Prostate gland (tissue), 2 donors: ENCODE measurements at regions not wholly inside any gene's neighbourhood (a gene's known extent, or its start where the extent isn't known, plus 50 kb on each side); places are given as distances from the start of the nearest gene placed in this dataset.

Experiments used
- DNase-seq: peaks from one replicate; pipeline ENCODE4 v3.0.0-alpha.2; 2019; ENCODE audit warnings: low spot score
- H3K27ac ChIP-seq, 2 donors: fragments of 200-600 bp; sonication (generic); 2 replicates each; pipeline ENCODE4 v1.5.1; 2017 to 2019
- H3K27me3 ChIP-seq: fragments of 200-600 bp; sonication (generic); replicated peaks from 2 replicates; pipeline ENCODE4 v1.5.1; 2019; ENCODE audit not compliant: insufficient read depth
- H3K36me3 ChIP-seq, 2 donors: fragments of 200-600 bp; sonication (generic); 1 replicate in 1 of 2; 2 replicates in 1 of 2; pipeline versions ENCODE4 v1.5.1 to v1.8.1; 2017 to 2019
- H3K4me1 ChIP-seq: fragments of 200-600 bp; sonication (generic); replicated peaks from 2 replicates; pipeline ENCODE4 v1.5.1; 2019
- H3K4me3 ChIP-seq, 2 donors: fragments of 200-600 bp; sonication (generic); 2 replicates each; pipeline ENCODE4 v1.5.1; 2017 to 2019
- H3K9me3 ChIP-seq: fragments of 200-600 bp; sonication (generic); 2 replicates; pipeline ENCODE4 v1.5.1; 2017
- CTCF ChIP-seq, 4 experiments: fragments of 200-600 bp in 2 of 4; fragments of 450-650 bp in 2 of 4; sonication (generic) in 2 of 4; IDR thresholded peaks; 1 replicate in 3 of 4; 2 replicates in 1 of 4; pipeline ENCODE4 v1.5.1; 2016 to 2019; ENCODE audit warnings: antibody characterized with exemption in 4 of 4, mild to moderate bottlenecking in 2 of 4, moderate library complexity in 2 of 4
- POLR2A ChIP-seq: fragments of 450-650 bp; IDR thresholded peaks from one replicate; pipeline ENCODE4 v1.6.1; 2016; ENCODE audit warnings: antibody characterized with exemption, mild to moderate bottlenecking
- POLR2AphosphoS5 ChIP-seq: sonication (generic); formaldehyde crosslinking; IDR thresholded peaks from one replicate; pipeline ENCODE4 v1.6.1; 2017; ENCODE audit warnings: antibody characterized with exemption
- WGBS: methylation state at CpG from one replicate; pipeline ENCODE4 v1.1.5; 2018; 5-methylcytosine and 5-hydroxymethylcytosine counted together
- intact Hi-C: fragments of 100-400 bp; cut with DNase I; formaldehyde crosslinking; loops from one replicate; pipeline ENCODE4 v1.14.2; 2022

- WGBS, result 65% methylated on average over 1 of the region's 1 CpG
- H3K4me3 ChIP-seq, result no peak overlapping the region
- no peak for TF ChIP-seq POLR2AphosphoS5
- no peak for TF ChIP-seq CTCF (IDR thresholded peaks at IDR 0.05)
- no peak for TF ChIP-seq POLR2A
Measured at GRCh38 chr13:55869648-55870047, 1271.1 kb upstream of the PRR20A start.

DNA sequence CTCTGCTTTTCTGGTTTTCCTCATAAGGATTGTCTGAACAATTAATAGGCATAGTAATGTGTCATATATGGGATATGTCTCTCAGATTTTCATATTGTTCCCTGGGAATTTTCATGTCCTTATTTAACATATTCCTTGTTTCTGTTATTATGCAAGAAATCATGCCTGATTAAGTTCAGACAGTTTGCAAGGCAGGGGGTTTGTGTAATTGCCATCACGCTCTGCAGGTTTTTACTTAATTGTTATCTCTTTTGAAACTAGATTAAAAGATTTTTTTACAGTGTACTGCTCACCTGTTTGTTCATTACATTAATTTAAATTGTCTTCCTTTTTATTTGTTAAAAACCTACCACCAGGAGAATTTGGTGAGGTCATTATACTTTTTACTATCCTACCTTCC is 1253.2 kb upstream of the PRR20A start:
- Histone ChIP-seq H3K27me3 (no peaks in the 10 kb centered on the region), H3K4me1 (no peaks in the 10 kb centered on the region), H3K36me3 (no peaks in the 10 kb centered on the region), H3K27ac (no peak overlapping the region), H3K9me3 (no peaks in the 10 kb centered on the region), H3K4me3 (no peak overlapping the region)
- no peak for DNase-seq
- WGBS, result 63% methylated on average over 1 of the region's 1 CpG
- intact Hi-C loops, result no loop called here
- TF ChIP-seq POLR2AphosphoS5 (no peak), CTCF (IDR thresholded peaks at IDR 0.05) (no peak), POLR2A (no peak)

More at GRCh38 chr13:55869648-55870047, 1271.1 kb upstream of the PRR20A start:
- intact Hi-C loops, result no loop called here
- DNase-seq, result no peak
- Histone ChIP-seq H3K4me1 (no peaks in the 10 kb centered on the region), H3K27me3 (no peaks in the 10 kb centered on the region), H3K36me3 (no peaks in the 10 kb centered on the region), H3K27ac (no peak overlapping the region), H3K9me3 (no peaks in the 10 kb centered on the region)

DNA sequence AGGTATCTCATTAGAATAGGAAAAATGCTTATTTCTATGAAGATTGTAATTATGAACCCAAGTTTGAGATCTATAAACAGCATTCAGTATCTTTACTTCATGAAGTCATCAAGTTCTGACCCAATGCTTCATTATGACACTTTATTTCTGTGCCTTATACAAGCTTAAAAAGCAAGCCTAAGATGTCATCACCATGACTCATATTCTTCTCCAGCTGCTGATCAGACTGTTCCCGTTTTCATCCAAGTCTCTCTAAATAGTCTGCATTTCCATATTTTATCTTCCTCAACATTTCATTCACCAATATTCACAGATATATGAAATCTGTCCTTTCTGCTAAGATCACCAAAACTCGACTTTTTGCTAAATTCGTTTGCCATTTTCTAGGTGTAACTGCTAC is 1247.2 kb upstream of the PRR20A start:
- 61% methylated on average over 3 of the region's 3 CpGs for WGBS
- no peak overlapping the region for H3K27ac ChIP-seq
- no peaks in the 10 kb centered on the region for H3K4me1 ChIP-seq
- no peak overlapping the region for H3K4me3 ChIP-seq
- no peaks in the 10 kb centered on the region for H3K27me3 ChIP-seq
- H3K9me3 ChIP-seq, result no peaks in the 10 kb centered on the region
- DNase-seq, result no peak
- TF ChIP-seq POLR2A, result no peak
- no peak for TF ChIP-seq POLR2AphosphoS5
- no peak for TF ChIP-seq CTCF (IDR thresholded peaks at IDR 0.05)
- H3K36me3 ChIP-seq, result no peaks in the 10 kb centered on the region
- intact Hi-C loops, result no loop called here

GRCh38 chr13:55937180-55937579 is 1203.5 kb upstream of the PRR20A start:
- TF ChIP-seq POLR2A (no peak), POLR2AphosphoS5 (no peak), CTCF (IDR thresholded peaks at IDR 0.05) (no peak)
- Histone ChIP-seq H3K36me3 (no peaks in the 10 kb centered on the region), H3K9me3 (no peaks in the 10 kb centered on the region), H3K4me1 (no peaks in the 10 kb centered on the region), H3K4me3 (no peak overlapping the region), H3K27ac (no peak overlapping the region), H3K27me3 (no peaks in the 10 kb centered on the region)
- WGBS, result 77% methylated on average over 5 of the region's 5 CpGs
- DNase-seq, result no peak
- intact Hi-C loops, result no loop called here

DNA sequence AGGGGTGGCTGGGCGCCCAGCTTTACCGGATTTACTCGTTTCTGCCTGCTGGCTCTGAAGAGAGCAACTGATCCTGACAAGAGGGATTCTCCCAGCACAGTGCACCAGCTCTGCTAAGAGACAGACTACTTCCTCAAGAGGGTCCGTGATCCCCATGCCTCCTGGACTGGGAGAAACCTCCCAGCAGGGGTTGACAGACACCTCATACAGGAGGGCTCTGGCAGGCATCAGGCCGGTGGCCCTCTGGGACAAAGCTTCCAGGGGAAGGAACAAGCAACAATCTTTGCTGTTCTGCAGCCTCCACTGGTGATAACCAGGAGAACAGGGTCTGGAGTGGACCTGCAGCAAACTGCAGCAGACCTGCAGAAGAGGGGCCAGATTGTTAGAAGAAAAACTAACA is 1192.5 kb upstream of the PRR20A start:
- TF ChIP-seq POLR2A (no peak), CTCF (IDR thresholded peaks at IDR 0.05) (no peak), POLR2AphosphoS5 (no peak)
- 75% methylated on average over 5 of the region's 5 CpGs for WGBS
- no peaks in the 10 kb centered on the region for H3K27me3 ChIP-seq

More for the DNA sequence above, 1192.5 kb upstream of the PRR20A start:
- no peaks in the 10 kb centered on the region for H3K9me3 ChIP-seq
- H3K36me3 ChIP-seq, result no peaks in the 10 kb centered on the region
- no peaks in the 10 kb centered on the region for H3K4me1 ChIP-seq
- H3K4me3 ChIP-seq, result no peak overlapping the region
- DNase-seq, result no peak
- no peak overlapping the region for H3K27ac ChIP-seq
- intact Hi-C loops, result no loop called here
